ENCODE measurements at regions not wholly inside any gene's neighbourhood (a gene's known extent, or its start where the extent isn't known, plus 50 kb on each side); places are given as distances from the start of the nearest gene placed in this dataset.
"Not testable (repeated sequence)": the region's sequence is repeated elsewhere in the genome, so short reads cannot be mapped to it uniquely, and the experiment has no call there.

GRCh38 chr3:164417955-164418354 is 660.3 kb downstream of the SI start:
- Histone ChIP-seq H3K27ac (no peak overlapping the region), H3K4me3 (no peak overlapping the region), H3K4me1 (no peaks in the 10 kb centered on the region), H3K36me3 (no peaks in the 10 kb centered on the region), H3K27me3 (no peaks in the 10 kb centered on the region), H3K9me3 (no peaks in the 10 kb centered on the region)
- no peak for TF ChIP-seq CTCF (IDR thresholded peaks at IDR 0.05)
- DNase-seq: no peak
- ATAC-seq: no peak
- intact Hi-C loops (cut with DNase I): no loop called here

DNA sequence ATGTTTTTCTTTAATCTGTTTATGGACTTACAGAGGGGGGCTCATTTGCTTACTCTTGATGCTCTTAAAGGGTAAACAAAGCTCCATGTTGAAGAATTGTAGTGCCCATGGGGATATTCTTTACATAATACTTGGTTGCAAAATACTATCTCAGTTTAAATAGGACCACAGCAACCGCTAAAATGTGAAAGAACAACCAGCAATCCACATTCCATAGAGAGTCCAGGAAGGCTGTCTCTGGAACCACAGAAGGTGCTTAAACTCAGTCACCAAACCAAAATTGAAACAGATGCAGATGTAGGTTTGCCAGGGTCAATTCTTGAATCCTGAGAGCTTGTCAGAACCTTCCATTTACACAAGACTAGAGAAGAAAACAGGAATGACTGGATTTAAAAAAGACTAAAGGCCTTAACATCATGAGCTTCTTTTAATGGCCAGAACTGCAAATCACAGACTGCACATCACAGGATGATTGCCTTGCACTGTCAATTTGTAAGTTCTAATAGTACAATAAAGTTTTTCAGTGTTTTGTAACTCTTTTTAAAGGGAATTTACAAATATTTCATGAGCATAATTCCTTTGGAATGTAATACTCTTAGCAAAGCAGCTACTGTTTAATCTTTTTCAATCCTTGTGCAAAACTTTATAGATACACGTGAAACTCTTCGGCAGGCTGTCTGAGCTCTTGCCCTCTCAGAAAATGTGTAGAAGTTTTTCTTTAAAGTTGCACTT is 661.6 kb downstream of the SI start:
- H3K4me3 ChIP-seq: no peak overlapping the region
- intact Hi-C loops (cut with DNase I): no loop called here
- no peak for ATAC-seq
- no peak for TF ChIP-seq CTCF (IDR thresholded peaks at IDR 0.05)
- H3K27me3 ChIP-seq: no peaks in the 10 kb centered on the region
- H3K4me1 ChIP-seq: no peaks in the 10 kb centered on the region
- H3K27ac ChIP-seq: no peak overlapping the region
- DNase-seq: no peak
- no peaks in the 10 kb centered on the region for H3K36me3 ChIP-seq
- H3K9me3 ChIP-seq: no peaks in the 10 kb centered on the region

- Histone ChIP-seq H3K9me3 (no peaks in the 10 kb centered on the region), H3K36me3 (no peaks in the 10 kb centered on the region), H3K4me1 (no peaks in the 10 kb centered on the region), H3K27ac (no peak overlapping the region), H3K4me3 (no peak overlapping the region), H3K27me3 (no peaks in the 10 kb centered on the region)
- no peak for DNase-seq
- intact Hi-C loops (cut with DNase I): no loop called here
- no peak for TF ChIP-seq CTCF (IDR thresholded peaks at IDR 0.05)
- ATAC-seq: no peak
Measured at GRCh38 chr3:164408326-164408725, 670.0 kb downstream of the SI start.

DNA sequence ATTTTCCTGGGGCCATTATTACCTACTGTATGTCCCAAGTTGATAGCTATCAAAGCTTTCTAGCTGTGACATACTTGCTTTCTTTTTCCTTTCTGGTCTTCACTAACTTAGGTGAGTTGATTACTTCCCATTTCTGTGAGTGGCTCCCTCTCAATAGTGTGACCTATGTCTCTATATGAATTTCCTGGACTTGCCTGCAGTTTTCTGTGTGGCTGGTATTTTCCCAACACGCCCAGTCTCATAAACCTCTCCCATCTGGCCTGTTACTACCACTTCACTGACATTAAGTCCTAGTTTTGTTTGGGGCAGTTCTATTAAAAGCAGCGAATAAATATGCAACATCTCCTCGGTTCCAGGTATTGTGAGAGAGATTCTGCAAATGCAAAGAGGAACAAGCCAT is 671.2 kb downstream of the SI start:
- DNase-seq (no peak), ATAC-seq (no peak)
- no peak overlapping the region for H3K27ac ChIP-seq
- intact Hi-C loops (cut with DNase I): no loop called here
- no peaks in the 10 kb centered on the region for H3K36me3 ChIP-seq
- H3K27me3 ChIP-seq: no peaks in the 10 kb centered on the region
- no peak overlapping the region for H3K4me3 ChIP-seq
- no peaks in the 10 kb centered on the region for H3K9me3 ChIP-seq
- H3K4me1 ChIP-seq: no peaks in the 10 kb centered on the region
- TF ChIP-seq CTCF (IDR thresholded peaks at IDR 0.05): no peak

DNA sequence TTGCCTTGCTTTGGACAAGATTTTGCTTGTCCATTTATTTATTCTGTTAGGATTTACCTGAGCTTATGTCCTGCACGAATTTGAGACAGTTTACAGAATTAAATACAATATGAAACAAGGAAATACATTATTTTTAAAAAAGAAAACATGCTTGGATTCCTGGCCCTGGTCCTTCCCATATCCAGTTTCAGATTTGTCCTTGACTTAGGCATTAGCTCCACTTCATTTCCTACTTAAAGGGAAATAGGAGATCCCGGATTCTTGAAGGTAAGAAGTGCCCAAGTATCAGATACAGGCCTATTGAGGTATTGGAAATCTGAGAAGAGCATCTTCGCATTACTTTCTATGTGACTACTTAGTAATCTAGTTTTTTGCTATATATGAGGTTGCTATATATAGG is 672.0 kb downstream of the SI start:
- Histone ChIP-seq H3K27ac (no peak overlapping the region), H3K36me3 (no peaks in the 10 kb centered on the region), H3K4me3 (no peak overlapping the region), H3K9me3 (no peaks in the 10 kb centered on the region), H3K4me1 (no peaks in the 10 kb centered on the region), H3K27me3 (no peaks in the 10 kb centered on the region)
- intact Hi-C loops (cut with DNase I): no loop called here
- TF ChIP-seq CTCF (IDR thresholded peaks at IDR 0.05): no peak
- ATAC-seq (no peak), DNase-seq (no peak)

- DNase-seq (peak; percentile 32), ATAC-seq (no peak)
- Histone ChIP-seq H3K9me3 (no peaks in the 10 kb centered on the region), H3K36me3 (no peaks in the 10 kb centered on the region), H3K27me3 (no peaks in the 10 kb centered on the region), H3K4me1 (no peaks in the 10 kb centered on the region), H3K4me3 (no peak overlapping the region), H3K27ac (no peak overlapping the region)
- intact Hi-C loops (cut with DNase I): no loop called here
- TF ChIP-seq CTCF (IDR thresholded peaks at IDR 0.05): no peak
Measured at GRCh38 chr3:164401923-164402322, 676.4 kb downstream of the SI start.

DNA sequence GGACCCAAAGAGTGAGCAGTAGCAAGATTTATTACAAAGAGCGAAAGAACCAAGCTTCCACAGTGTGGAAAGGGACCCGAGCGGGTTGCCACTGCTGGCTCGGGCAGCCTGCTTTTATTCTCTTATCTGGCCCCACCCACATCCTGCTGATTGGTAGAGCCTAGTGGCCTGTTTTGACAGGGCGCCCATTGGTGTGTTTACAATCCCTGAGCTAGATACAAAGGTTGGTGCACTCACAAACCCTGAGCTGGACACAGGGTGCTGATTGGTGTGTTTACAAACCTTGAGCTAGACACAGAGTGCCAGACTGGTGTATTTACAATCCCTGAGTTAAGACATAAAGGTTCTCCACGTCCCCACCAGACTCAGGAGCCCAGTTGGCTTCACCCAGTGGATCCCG is 676.9 kb downstream of the SI start:
- H3K9me3 ChIP-seq; H3K27me3 ChIP-seq; H3K4me3 ChIP-seq; H3K4me1 ChIP-seq; DNase-seq; ATAC-seq; intact Hi-C loops (cut with DNase I); H3K27ac ChIP-seq; H3K36me3 ChIP-seq: not testable (repeated sequence)

All from upper lobe of right lung (tissue), 1 donor.